Upper lobe of left lung (tissue), 4 donors: ENCODE measurements at regions not wholly inside any gene's neighbourhood (a gene's known extent, or its start where the extent isn't known, plus 50 kb on each side); places are given as distances from the start of the nearest gene placed in this dataset.

ENCODE experiments used
- POLR2A ChIP-seq, 4 donors: fragments of 450-650 bp; IDR thresholded peaks; one replicate each; pipeline ENCODE4 v1.5.1; 2016 to 2017; ENCODE audit warnings: antibody characterized with exemption in 4 of 4, mild to moderate bottlenecking in 2 of 4
- TF ChIP-seq, protein P1 (sequence below), 6 experiments: fragments of 450-650 bp in 4 of 6; fragments of 200-600 bp in 2 of 6; sonication (generic) in 2 of 6; IDR thresholded peaks; one replicate each; pipeline ENCODE4 v1.5.1; 2016 to 2019; ENCODE audit warnings: antibody characterized with exemption in 6 of 6

DNA sequence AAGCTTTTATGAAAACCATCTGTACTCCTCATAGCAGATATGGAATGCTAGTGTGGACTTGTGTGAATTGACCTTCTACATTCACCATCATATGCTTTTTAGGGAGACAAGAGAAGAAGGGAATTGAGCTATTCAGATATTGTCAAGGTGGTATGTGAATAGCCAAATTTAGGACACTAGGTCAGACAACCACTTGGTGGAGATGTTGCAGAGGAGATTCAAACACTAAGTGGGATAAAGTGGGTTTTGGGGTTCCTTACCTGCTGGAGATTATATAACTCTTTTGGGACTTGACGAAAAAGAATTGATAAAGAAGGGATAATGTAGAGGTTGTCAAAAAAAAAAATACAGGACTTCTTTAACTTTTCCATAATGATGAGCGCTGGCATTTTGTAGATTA lies 231.8 kb upstream of the THRB start:
- TF ChIP-seq, protein P1, sequence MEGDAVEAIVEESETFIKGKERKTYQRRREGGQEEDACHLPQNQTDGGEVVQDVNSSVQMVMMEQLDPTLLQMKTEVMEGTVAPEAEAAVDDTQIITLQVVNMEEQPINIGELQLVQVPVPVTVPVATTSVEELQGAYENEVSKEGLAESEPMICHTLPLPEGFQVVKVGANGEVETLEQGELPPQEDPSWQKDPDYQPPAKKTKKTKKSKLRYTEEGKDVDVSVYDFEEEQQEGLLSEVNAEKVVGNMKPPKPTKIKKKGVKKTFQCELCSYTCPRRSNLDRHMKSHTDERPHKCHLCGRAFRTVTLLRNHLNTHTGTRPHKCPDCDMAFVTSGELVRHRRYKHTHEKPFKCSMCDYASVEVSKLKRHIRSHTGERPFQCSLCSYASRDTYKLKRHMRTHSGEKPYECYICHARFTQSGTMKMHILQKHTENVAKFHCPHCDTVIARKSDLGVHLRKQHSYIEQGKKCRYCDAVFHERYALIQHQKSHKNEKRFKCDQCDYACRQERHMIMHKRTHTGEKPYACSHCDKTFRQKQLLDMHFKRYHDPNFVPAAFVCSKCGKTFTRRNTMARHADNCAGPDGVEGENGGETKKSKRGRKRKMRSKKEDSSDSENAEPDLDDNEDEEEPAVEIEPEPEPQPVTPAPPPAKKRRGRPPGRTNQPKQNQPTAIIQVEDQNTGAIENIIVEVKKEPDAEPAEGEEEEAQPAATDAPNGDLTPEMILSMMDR (IDR thresholded peaks at IDR 0.05) = no peak
- TF ChIP-seq POLR2A (IDR thresholded peaks at IDR 0.05) = no peak
